ENCODE measurements at regions not wholly inside any gene's neighbourhood (a gene's known extent, or its start where the extent isn't known, plus 50 kb on each side); places are given as distances from the start of the nearest gene placed in this dataset.

- WGBS (ENCODE audit: insufficient coverage, low coverage, missing lambda C conversion rate), result 0% methylated on average over 4 of the region's 4 CpGs
- Histone ChIP-seq H3K4me3 (no peak overlapping the region), H3K9me1 (ENCODE audit: control insufficient read depth, insufficient read depth, low read length) (no peaks in the 10 kb centered on the region), H3K4me1 (replicated peaks in 1 of 2; ENCODE audit: control insufficient read depth in 2 of 2, insufficient read depth in 2 of 2, low read length in 2 of 2) (no peaks in the 10 kb centered on the region), H3K27ac (ENCODE audit: extremely low read depth, low read depth, low read length) (no peak overlapping the region), H3K9ac (ENCODE audit: insufficient read depth in 1 of 2, low read depth in 2 of 2, low read length in 2 of 2) (no peak overlapping the region), H3K9me3 (replicated peaks; ENCODE audit: control insufficient read depth, insufficient read depth, low read depth, low read length) (no peaks in the 10 kb centered on the region), H4K20me1 (replicated peaks; ENCODE audit: control insufficient read depth, insufficient read depth, low read length) (no peaks in the 10 kb centered on the region), H3K27me3 (ENCODE audit: control insufficient read depth in 2 of 2, insufficient read depth in 2 of 2, low read length in 2 of 2) (no peaks in the 10 kb centered on the region), H3K4me2 (ENCODE audit: insufficient read depth, low read length) (no peak overlapping the region), H3K36me3 (ENCODE audit: control insufficient read depth, insufficient read depth, low read length) (no peaks in the 10 kb centered on the region), H3K79me2 (ENCODE audit: control insufficient read depth, insufficient read depth, low read length) (no peaks in the 10 kb centered on the region), H2AFZ (ENCODE audit: low read depth, low read length) (no peak overlapping the region)
- in situ Hi-C loops (cut with MboI) (no loop called here), intact Hi-C loops (cut with micrococcal nuclease) (no loop called here)
- no TSS peak for BruUV-seq (replicated peaks)
- FAIRE-seq (no peak), ATAC-seq (no peak), DNase-seq (ENCODE audit: extremely low read depth in 1 of 4, low spot score in 3 of 4) (no peak)
- ChIA-PET CTCF (ENCODE audit: low intra/inter-chr PET ratio) (no interaction called here), POLR2A (no interaction called here)
- TF ChIP-seq CREB5 (CRISPR knock-in tag; IDR thresholded peaks at IDR 0.05) (no peak), MEF2D (tag; conservative IDR thresholded peaks at IDR 0.05; ENCODE audit: low read depth) (no peak), MYNN (IDR thresholded peaks at IDR 0.05) (no peak), MYNN (CRISPR knock-in tag; IDR thresholded peaks at IDR 0.05) (no peak), FOXA3 (CRISPR knock-in tag; conservative IDR thresholded peaks at IDR 0.05 in 1 of 2, IDR thresholded peaks at IDR 0.05 in 1 of 2) (no peak), ZC3H8 (IDR thresholded peaks at IDR 0.05) (no peak), MYBL2 (IDR thresholded peaks at IDR 0.05; ENCODE audit: low read depth) (no peak), MYBL2 (CRISPR knock-in tag; IDR thresholded peaks at IDR 0.05; ENCODE audit: borderline replicate concordance) (no peak), RB1 (IDR thresholded peaks at IDR 0.05; ENCODE audit: low read depth) (no peak), RBFOX2 (IDR thresholded peaks at IDR 0.05; ENCODE audit: low read depth, low read length) (no peak), ETS2 (tag; IDR thresholded peaks at IDR 0.05; ENCODE audit: borderline replicate concordance, poor library complexity, severe bottlenecking) (no peak), PHB2 (IDR thresholded peaks at IDR 0.05; ENCODE audit: low read depth) (no peak), BRF2 (IDR thresholded peaks at IDR 0.05; ENCODE audit: borderline replicate concordance, insufficient read depth, insufficient read length) (no peak), NFRKB (IDR thresholded peaks at IDR 0.05; ENCODE audit: low read depth) (no peak), E4F1 (CRISPR knock-in tag; IDR thresholded peaks at IDR 0.05; ENCODE audit: borderline replicate concordance) (no peak), IRF1 (CRISPR knock-in tag; IDR thresholded peaks at IDR 0.05; ENCODE audit: borderline replicate concordance) (no peak), DEAF1 (CRISPR knock-in tag; IDR thresholded peaks at IDR 0.05) (no peak)
Measured at GRCh38 chr3:117447419-117447818, 737.8 kb downstream of the TUSC7 start.

Measured in K562 (cell line).